ENCODE measurements at regions not wholly inside any gene's neighbourhood (a gene's known extent, or its start where the extent isn't known, plus 50 kb on each side); places are given as distances from the start of the nearest gene placed in this dataset.

DNA sequence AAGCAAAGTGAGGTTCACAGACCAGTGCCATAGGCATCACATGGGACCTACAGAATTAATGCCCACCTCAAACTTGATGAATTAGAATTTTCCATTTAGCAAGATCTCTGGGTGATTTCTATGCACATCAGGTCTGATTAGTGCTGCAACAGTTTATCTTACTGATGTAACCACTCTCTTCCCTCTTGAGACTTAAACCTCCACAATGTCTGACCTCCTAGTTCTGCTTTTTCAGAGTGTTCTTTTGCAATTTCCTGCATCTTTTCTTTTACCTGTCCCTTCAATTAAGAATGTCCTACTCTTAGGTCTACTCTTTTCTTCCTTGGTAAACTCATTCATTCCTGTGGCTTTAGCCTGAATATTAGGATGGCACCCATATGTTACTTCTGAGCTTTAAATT, 615.3 kb downstream of the TFAP2A start:
- H4K20me1 ChIP-seq (ENCODE audit: insufficient read depth, low read length), result no peaks in the 10 kb centered on the region
- no peaks in the 10 kb centered on the region for H3K9me3 ChIP-seq (ENCODE audit: insufficient read depth, low read depth, low read length)
- no peak overlapping the region for H3K4me3 ChIP-seq (ENCODE audit: insufficient read depth, low read depth, low read length)
- H3K36me3 ChIP-seq (ENCODE audit: insufficient read depth, low read length), result no peaks in the 10 kb centered on the region
- H3K9ac ChIP-seq (ENCODE audit: low read length), result no peak overlapping the region
- H3K36me3 Mint-ChIP-seq (ENCODE audit: low read depth, unreplicated experiment), result no peaks in the 10 kb centered on the region
- no peak overlapping the region for H3K27ac Mint-ChIP-seq (ENCODE audit: unreplicated experiment)
- no peak for DNase-seq (ENCODE audit: low read depth)
- H3K4me2 ChIP-seq (ENCODE audit: low read length), result no peak overlapping the region
- no peaks in the 10 kb centered on the region for H3K27me3 Mint-ChIP-seq (ENCODE audit: low read depth, unreplicated experiment)
- no peaks in the 10 kb centered on the region for H3K4me1 Mint-ChIP-seq (ENCODE audit: low read depth, unreplicated experiment)
- no peak for FAIRE-seq
- H3K9me3 Mint-ChIP-seq (ENCODE audit: unreplicated experiment), result no peaks in the 10 kb centered on the region
- H3K27ac ChIP-seq (ENCODE audit: low read depth, low read length), result no peak overlapping the region
- no peak overlapping the region for H2AFZ ChIP-seq (ENCODE audit: low read depth, low read length)
- no peaks in the 10 kb centered on the region for H3K79me2 ChIP-seq (ENCODE audit: insufficient read depth, low read length)
- H3K4me1 ChIP-seq (ENCODE audit: insufficient read depth, low read length), result no peaks in the 10 kb centered on the region
- H3K4me3 Mint-ChIP-seq (ENCODE audit: unreplicated experiment), result no peak overlapping the region
- TF ChIP-seq, protein P1, sequence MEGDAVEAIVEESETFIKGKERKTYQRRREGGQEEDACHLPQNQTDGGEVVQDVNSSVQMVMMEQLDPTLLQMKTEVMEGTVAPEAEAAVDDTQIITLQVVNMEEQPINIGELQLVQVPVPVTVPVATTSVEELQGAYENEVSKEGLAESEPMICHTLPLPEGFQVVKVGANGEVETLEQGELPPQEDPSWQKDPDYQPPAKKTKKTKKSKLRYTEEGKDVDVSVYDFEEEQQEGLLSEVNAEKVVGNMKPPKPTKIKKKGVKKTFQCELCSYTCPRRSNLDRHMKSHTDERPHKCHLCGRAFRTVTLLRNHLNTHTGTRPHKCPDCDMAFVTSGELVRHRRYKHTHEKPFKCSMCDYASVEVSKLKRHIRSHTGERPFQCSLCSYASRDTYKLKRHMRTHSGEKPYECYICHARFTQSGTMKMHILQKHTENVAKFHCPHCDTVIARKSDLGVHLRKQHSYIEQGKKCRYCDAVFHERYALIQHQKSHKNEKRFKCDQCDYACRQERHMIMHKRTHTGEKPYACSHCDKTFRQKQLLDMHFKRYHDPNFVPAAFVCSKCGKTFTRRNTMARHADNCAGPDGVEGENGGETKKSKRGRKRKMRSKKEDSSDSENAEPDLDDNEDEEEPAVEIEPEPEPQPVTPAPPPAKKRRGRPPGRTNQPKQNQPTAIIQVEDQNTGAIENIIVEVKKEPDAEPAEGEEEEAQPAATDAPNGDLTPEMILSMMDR (IDR thresholded peaks at IDR 0.05; ENCODE audit: insufficient read depth, low read depth, low read length), result no peak
- no peak for TF ChIP-seq EZH2 (IDR thresholded peaks at IDR 0.05; ENCODE audit: insufficient read depth, low read length)
- H3K27me3 ChIP-seq (ENCODE audit: insufficient read depth, low read length), result no peaks in the 10 kb centered on the region

DNA sequence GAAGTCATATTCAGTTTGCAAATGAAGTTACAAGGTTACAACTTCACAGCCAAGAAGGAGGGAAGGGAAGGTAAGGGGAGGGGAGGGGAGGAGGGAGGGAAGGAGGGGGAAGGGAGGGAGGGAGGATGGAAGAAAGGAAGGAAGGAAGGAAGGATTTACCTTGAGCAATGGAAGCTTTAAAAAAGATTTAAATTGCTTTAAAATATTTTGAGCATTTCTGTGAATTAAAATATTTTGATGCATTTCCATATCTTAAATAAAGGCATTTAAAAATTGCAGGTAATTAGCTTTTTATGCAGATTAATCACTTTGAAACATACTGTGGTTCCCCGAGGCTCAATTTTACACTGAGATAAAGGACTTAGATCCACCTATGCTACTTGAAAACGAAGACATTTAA, 618.0 kb downstream of the TFAP2A start:
- Mint-ChIP-seq H3K36me3 (ENCODE audit: low read depth, unreplicated experiment) (no peaks in the 10 kb centered on the region), H3K27ac (ENCODE audit: unreplicated experiment) (no peak overlapping the region), H3K9me3 (ENCODE audit: unreplicated experiment) (no peaks in the 10 kb centered on the region), H3K4me3 (ENCODE audit: unreplicated experiment) (no peak overlapping the region), H3K27me3 (ENCODE audit: low read depth, unreplicated experiment) (no peaks in the 10 kb centered on the region), H3K4me1 (ENCODE audit: low read depth, unreplicated experiment) (no peaks in the 10 kb centered on the region)
- H3K79me2 ChIP-seq (ENCODE audit: insufficient read depth, low read length), result no peaks in the 10 kb centered on the region
- H3K4me1 ChIP-seq (ENCODE audit: insufficient read depth, low read length), result no peaks in the 10 kb centered on the region
- DNase-seq (ENCODE audit: low read depth) (no peak), FAIRE-seq (no peak)
- no peak overlapping the region for H3K27ac ChIP-seq (ENCODE audit: low read depth, low read length)
- H3K36me3 ChIP-seq (ENCODE audit: insufficient read depth, low read length), result no peaks in the 10 kb centered on the region
- no peaks in the 10 kb centered on the region for H4K20me1 ChIP-seq (ENCODE audit: insufficient read depth, low read length)
- H2AFZ ChIP-seq (ENCODE audit: low read depth, low read length), result no peak overlapping the region
- no peaks in the 10 kb centered on the region for H3K9me3 ChIP-seq (ENCODE audit: insufficient read depth, low read depth, low read length)
- TF ChIP-seq EZH2 (IDR thresholded peaks at IDR 0.05; ENCODE audit: insufficient read depth, low read length), result no peak
- TF ChIP-seq, protein P1 (IDR thresholded peaks at IDR 0.05; ENCODE audit: insufficient read depth, low read depth, low read length), result no peak
- H3K27me3 ChIP-seq (ENCODE audit: insufficient read depth, low read length), result no peaks in the 10 kb centered on the region
- no peak overlapping the region for H3K4me2 ChIP-seq (ENCODE audit: low read length)
- no peak overlapping the region for H3K9ac ChIP-seq (ENCODE audit: low read length)
- H3K4me3 ChIP-seq (ENCODE audit: insufficient read depth, low read depth, low read length), result no peak overlapping the region

DNA sequence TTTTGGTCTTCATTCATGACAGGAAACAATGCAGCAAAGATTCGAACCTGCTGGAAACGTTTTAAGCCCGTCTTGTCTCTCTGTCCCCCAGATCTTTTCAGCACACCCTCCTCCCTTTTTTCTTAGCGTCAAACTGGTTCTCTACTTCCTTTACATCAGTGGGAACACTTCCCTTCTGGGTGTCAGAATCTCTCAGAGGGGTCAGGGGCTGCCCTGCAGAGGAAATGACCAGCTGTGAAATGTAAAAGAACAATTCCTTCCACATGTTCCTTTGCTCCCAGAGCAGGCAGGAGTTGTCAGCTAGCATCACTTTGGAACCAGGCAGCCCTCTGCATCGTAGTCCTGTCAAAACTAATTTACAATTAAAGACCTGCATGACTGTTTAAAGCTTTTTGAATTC, 619.0 kb downstream of the TFAP2A start:
- TF ChIP-seq, protein P1 (IDR thresholded peaks at IDR 0.05; ENCODE audit: insufficient read depth, low read depth, low read length), result no peak
- TF ChIP-seq EZH2 (IDR thresholded peaks at IDR 0.05; ENCODE audit: insufficient read depth, low read length), result no peak
- DNase-seq (ENCODE audit: low read depth), result no peak
- H3K27me3 Mint-ChIP-seq (ENCODE audit: low read depth, unreplicated experiment), result no peaks in the 10 kb centered on the region
- FAIRE-seq, result no peak
- Histone ChIP-seq H3K27me3 (ENCODE audit: insufficient read depth, low read length) (no peaks in the 10 kb centered on the region), H3K9me3 (ENCODE audit: insufficient read depth, low read depth, low read length) (no peaks in the 10 kb centered on the region), H3K9ac (ENCODE audit: low read length) (no peak overlapping the region), H3K4me2 (ENCODE audit: low read length) (no peak overlapping the region), H3K4me1 (ENCODE audit: insufficient read depth, low read length) (no peaks in the 10 kb centered on the region), H2AFZ (ENCODE audit: low read depth, low read length) (no peak overlapping the region), H3K79me2 (ENCODE audit: insufficient read depth, low read length) (no peaks in the 10 kb centered on the region), H3K36me3 (ENCODE audit: insufficient read depth, low read length) (no peaks in the 10 kb centered on the region), H3K27ac (ENCODE audit: low read depth, low read length) (no peak overlapping the region), H3K4me3 (ENCODE audit: insufficient read depth, low read depth, low read length) (no peak overlapping the region), H4K20me1 (ENCODE audit: insufficient read depth, low read length) (no peaks in the 10 kb centered on the region)
- H3K4me3 Mint-ChIP-seq (ENCODE audit: unreplicated experiment), result no peak overlapping the region
- no peaks in the 10 kb centered on the region for H3K9me3 Mint-ChIP-seq (ENCODE audit: unreplicated experiment)
- H3K36me3 Mint-ChIP-seq (ENCODE audit: low read depth, unreplicated experiment), result no peaks in the 10 kb centered on the region
- H3K27ac Mint-ChIP-seq (ENCODE audit: unreplicated experiment), result no peak overlapping the region
- no peaks in the 10 kb centered on the region for H3K4me1 Mint-ChIP-seq (ENCODE audit: low read depth, unreplicated experiment)
